GM20431 (cell line): ENCODE measurements at regions not wholly inside any gene's neighbourhood (a gene's known extent, or its start where the extent isn't known, plus 50 kb on each side); places are given as distances from the start of the nearest gene placed in this dataset.

Source experiments
- in situ Hi-C: fragments of 300-500 bp; cut with MseI, MboI; formaldehyde crosslinking; loops from one replicate; pipeline ENCODE4 v1.15.0; 2020; ENCODE audit warnings: low sequenced_read_pairs; ENCODE audit not compliant: unreplicated experiment

DNA sequence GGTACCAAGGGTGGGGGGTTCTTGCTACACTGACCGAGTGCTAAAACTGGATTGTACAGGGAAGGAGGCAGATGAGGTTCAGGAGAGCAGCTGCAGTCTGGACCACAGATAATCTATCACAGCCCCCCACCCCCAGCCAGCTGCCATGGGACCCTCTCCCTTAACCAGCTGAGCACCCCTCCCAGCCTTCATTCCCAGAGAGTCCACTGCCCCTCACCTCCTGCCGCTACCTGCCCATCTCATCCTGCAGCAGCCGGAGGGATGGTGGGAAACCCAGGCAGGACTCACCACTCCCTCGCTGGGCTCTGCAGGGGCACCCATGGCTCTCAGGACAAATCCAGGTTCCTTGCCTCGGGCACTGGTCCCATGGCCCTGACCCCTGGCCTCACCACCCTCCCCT lies 66.7 kb downstream of the MRPL36 start:
- in situ Hi-C loops, result loop anchor here (25.0 kb wide), 1 partner anchor 279 kb away; no protein-coding TSS in a partner anchor

DNA sequence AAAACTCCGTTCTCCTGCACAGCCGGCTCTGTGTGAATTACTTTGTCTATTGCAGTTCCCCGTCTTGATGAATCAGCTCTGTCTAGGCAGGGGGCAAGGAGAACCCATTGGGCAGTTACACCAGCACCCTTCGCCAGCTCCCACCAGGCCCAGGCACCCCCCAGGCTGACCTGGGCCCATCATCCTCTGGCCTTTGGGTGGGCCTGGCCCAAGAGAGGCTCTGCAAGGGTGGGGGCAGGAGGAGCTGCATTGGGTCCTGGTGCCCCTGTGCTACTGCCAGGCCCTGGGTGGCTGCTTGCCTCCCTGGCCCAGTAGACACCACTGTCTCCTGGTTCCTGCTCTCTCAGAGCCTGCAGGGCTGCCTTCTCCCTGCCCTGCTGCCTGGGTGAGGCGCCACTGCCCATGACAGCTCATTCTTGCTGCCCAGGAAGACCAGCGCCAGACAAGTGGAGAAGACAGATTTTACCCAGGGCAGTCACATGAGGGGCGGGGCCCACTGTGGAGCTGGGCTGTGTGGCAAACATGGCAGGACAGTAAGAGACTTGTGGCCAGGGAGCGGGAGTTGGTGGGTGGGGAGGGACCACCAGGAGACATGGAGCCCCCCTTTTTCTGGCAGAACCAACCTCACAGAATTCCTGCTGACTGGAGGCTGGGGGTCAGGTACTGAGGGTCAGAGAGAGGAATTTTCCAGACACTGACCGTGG lies 67.2 kb downstream of the MRPL36 start:
- in situ Hi-C loops, result loop anchor here (25.0 kb wide), 1 partner anchor 280 kb away; no protein-coding TSS in a partner anchor

DNA sequence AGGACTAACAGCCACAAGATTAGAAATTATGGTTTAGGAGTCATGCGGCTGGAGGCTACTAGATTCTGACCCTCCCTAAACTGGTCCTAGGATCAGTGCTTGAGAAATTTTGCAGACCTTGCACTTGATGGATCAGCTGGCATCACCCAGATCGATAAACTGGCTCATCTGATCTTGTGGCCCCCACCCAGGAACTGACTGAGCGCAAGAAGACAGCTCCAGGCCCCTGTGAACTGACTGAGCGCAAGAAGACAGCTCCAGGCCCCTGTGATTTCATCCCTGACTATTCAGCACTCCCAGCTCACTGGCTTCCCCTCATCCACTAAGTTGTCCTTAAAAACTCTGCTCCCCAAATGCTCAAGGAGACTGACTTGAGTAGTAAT lies 67.8 kb downstream of the MRPL36 start:
- in situ Hi-C loops, result loop anchor here (25.0 kb wide), 1 partner anchor 280 kb away; no protein-coding TSS in a partner anchor

- in situ Hi-C loops, result loop anchor here (25.0 kb wide), 1 partner anchor 281 kb away; no protein-coding TSS in a partner anchor
Observed at GRCh38 chr5:1731091-1731639, 68.5 kb downstream of the MRPL36 start.

GRCh38 chr5:1730487-1730847 lies 69.2 kb downstream of the MRPL36 start:
- in situ Hi-C loops, result loop anchor here (25.0 kb wide), 1 partner anchor 282 kb away; no protein-coding TSS in a partner anchor

DNA sequence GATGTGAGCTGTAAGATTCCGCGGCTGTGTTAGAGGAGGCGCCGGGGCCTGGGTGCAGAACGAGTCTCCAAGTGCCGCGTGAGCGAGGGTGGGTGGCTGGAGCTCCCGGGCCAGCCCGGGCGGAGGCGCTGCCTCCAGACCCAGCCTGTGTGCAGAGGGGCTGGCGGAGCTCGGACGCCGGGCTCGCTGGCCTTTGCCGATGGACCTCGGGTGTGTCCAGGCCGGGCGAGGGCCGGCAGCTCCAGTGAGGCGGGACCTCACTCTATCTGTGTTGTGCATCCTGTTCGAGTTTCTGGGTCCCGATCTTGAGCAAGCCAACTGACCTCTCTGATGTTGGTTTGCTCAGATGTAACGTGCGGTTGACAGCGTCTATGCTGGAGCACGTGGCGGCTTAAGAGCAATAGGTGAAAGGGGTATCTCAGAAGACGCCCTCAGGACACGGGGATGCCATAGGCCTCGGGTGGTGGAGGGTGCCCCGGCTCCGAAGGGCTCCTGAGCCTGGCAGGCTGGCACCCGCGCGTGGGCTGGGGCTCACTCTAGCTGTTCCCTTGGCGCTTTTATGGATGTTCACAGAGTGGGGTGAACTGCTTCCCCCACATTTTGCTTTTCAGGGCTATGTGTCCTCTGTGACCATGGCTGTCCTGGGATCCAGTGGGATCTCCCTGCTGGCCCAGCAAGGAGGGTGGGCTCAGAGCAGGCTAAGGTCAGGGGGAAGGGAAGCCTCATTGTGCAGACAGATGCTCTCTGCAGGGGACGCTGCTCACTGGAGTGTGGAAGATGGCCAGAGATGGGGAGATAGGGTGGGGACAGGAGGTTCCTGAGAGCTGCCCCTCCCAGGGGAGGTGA lies 69.8 kb downstream of the MRPL36 start:
- in situ Hi-C loops, result loop anchor here (25.0 kb wide), 1 partner anchor 282 kb away; no protein-coding TSS in a partner anchor

DNA sequence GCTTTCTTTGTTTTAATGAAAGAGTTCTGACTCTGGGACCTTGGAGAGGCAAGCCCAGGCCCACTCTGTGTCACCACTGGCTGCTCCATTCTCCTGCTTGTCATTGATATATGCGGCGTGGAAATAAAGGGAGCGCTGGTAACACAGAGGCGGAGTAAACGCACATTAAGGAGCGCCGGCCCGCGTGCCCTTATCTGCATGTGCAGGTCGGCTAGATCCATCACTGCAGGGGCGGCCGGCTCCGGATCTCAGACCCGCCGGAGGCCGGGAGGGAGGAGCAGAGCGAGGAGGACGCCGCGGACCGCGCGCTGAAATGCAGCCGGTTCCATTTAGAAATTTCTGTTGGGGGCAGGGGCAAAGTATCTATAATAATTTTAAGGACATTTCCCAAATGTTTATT lies 70.8 kb downstream of the MRPL36 start:
- in situ Hi-C loops, result loop anchor here (25.0 kb wide), 1 partner anchor 283 kb away; no protein-coding TSS in a partner anchor

DNA sequence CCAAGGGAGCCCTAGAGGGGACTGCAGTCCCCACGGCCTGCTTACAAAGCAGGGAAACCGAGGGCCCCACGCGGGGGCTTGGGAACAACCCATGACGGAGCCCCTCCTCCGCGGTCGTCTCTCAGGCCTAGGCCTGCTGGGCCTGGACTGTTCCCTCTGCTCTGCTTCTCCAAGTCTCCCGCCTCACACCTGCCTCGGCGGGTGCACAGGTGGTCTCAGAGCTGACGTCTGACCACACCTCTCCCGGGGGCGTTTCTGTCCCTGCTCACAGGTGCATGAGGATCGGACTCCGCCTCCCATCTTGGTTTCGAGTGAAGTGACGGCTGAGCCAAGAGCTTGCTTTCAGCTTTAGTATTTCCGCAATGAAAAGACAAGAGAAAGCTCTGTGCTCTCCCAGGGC lies 72.1 kb downstream of the MRPL36 start:
- in situ Hi-C loops, result loop anchor here (25.0 kb wide), 1 partner anchor 285 kb away; no protein-coding TSS in a partner anchor

DNA sequence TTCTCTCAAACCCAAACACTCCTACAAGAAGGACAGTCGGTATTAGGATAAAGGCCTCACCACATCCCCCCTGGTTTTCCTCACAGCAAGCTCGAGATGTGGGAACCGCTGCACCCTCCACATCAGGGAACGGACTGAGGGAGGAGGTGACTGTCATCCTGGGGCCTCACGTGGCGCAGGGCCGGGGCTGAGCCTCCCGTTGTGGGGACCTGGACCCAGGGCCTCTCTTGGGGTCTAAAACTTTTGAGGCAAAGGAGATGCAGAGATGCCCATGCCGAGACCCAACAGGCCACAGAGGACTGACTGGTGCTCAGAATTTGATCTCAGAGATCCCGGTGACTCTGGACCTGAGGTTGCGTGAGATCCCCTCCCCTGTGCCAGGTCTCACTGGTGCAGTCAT lies 72.7 kb downstream of the MRPL36 start:
- in situ Hi-C loops, result loop anchor here (25.0 kb wide), 1 partner anchor 285 kb away; no protein-coding TSS in a partner anchor

- in situ Hi-C loops, result loop anchor here (25.0 kb wide), 1 partner anchor 286 kb away; no protein-coding TSS in a partner anchor
Observed at GRCh38 chr5:1726469-1726865, 73.2 kb downstream of the MRPL36 start.

DNA sequence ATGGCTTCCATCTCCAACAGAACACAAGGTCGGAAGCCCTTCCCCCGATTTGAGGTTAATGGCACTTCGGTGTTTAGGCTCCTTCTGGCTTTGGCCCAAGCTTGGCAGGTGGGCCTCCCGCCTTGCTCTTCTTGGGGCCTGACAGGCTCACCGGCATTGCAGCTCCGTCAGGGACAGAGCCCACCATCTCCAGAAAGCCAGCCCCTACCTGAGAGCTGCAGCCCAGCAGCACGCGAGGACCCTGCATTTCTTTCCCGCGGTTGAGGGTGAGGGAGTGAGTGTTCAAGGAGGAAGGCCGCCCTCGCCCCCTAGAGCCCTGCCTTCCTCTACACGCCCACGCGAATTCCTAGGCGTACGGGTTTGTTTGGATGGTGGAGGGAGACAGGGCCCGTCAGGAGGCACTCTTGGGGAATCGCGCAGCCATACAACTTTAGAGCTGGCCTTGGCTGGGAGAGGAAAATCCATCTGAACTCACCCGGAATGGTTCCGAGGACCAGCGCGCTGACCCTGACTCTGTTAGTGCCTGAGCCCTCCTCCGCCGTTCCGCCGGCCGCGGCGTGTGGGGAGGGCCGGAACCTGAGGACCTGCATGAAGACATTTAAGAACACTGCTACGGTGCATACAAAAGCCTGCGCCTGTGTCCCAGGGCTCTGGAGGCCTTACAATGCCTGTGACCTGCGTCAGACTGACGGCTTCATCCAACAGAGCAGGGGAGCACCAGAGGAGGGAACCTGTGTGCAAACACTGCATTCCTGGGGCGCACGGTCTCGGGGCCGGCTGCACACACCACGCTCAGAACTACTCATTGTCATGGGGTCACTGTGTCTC lies 73.8 kb downstream of the MRPL36 start:
- in situ Hi-C loops, result loop anchor here (25.0 kb wide), 1 partner anchor 286 kb away; no protein-coding TSS in a partner anchor

GRCh38 chr5:1724822-1725602 lies 74.6 kb downstream of the MRPL36 start:
- in situ Hi-C loops, result loop anchor here (25.0 kb wide), 1 partner anchor 287 kb away; no protein-coding TSS in a partner anchor

GRCh38 chr5:1723957-1724821 lies 75.4 kb downstream of the MRPL36 start:
- in situ Hi-C loops, result no loop called here

- in situ Hi-C loops, result no loop called here
Observed at GRCh38 chr5:1723476-1723875, 76.2 kb downstream of the MRPL36 start.

- in situ Hi-C loops, result no loop called here
Observed at GRCh38 chr5:1722877-1723276, 76.8 kb downstream of the MRPL36 start.

- in situ Hi-C loops, result no loop called here
Observed at GRCh38 chr5:1720396-1721110, 79.1 kb downstream of the MRPL36 start.

- in situ Hi-C loops, result no loop called here
Observed at GRCh38 chr5:1719860-1720259, 79.8 kb downstream of the MRPL36 start.
